HG02981 (cell line): ENCODE measurements at regions not wholly inside any gene's neighbourhood (a gene's known extent, or its start where the extent isn't known, plus 50 kb on each side); places are given as distances from the start of the nearest gene placed in this dataset.

Experiments used
- ATAC-seq: cut with Tn5 transposase; IDR thresholded peaks from one replicate; pipeline ENCODE4 v1.9.1; 2021; ENCODE audit warnings: mild to moderate bottlenecking, moderate library complexity; ENCODE audit not compliant: unreplicated experiment

- ATAC-seq, result no peak
Measured at GRCh38 chr13:33891196-33891742, 73.3 kb downstream of the RFC3 start.

GRCh38 chr13:33893559-33893958, 75.6 kb downstream of the RFC3 start:
- ATAC-seq, result no peak

GRCh38 chr13:33904431-33904830, 86.5 kb downstream of the RFC3 start:
- no peak for ATAC-seq

GRCh38 chr13:33908116-33908515, 90.2 kb downstream of the RFC3 start:
- no peak for ATAC-seq

GRCh38 chr13:33910255-33910654, 92.3 kb downstream of the RFC3 start:
- ATAC-seq, result no peak

GRCh38 chr13:33911521-33911920, 93.6 kb downstream of the RFC3 start:
- ATAC-seq, result no peak

- no peak for ATAC-seq
Measured at GRCh38 chr13:33913829-33914228, 95.9 kb downstream of the RFC3 start.

GRCh38 chr13:33917190-33917589, 99.2 kb downstream of the RFC3 start:
- no peak for ATAC-seq

GRCh38 chr13:33918199-33918932, 100.4 kb downstream of the RFC3 start:
- no peak for ATAC-seq

- no peak for ATAC-seq
Measured at GRCh38 chr13:33919120-33919519, 101.2 kb downstream of the RFC3 start.

- ATAC-seq, result no peak
Measured at GRCh38 chr13:33925563-33925962, 107.6 kb downstream of the RFC3 start.

- no peak for ATAC-seq
Measured at GRCh38 chr13:33927315-33927714, 109.4 kb downstream of the RFC3 start.

- ATAC-seq, result no peak
Measured at GRCh38 chr13:33931397-33932311, 113.7 kb downstream of the RFC3 start.

- no peak for ATAC-seq
Measured at GRCh38 chr13:33932769-33933406, 114.9 kb downstream of the RFC3 start.

GRCh38 chr13:33933810-33934209, 115.9 kb downstream of the RFC3 start:
- no peak for ATAC-seq

- ATAC-seq, result no peak
Measured at GRCh38 chr13:33934343-33934742, 116.4 kb downstream of the RFC3 start.

GRCh38 chr13:33934951-33935371, 117.0 kb downstream of the RFC3 start:
- no peak for ATAC-seq

GRCh38 chr13:33935969-33936368, 118.0 kb downstream of the RFC3 start:
- no peak for ATAC-seq

- no peak for ATAC-seq
Measured at GRCh38 chr13:33937373-33938098, 119.6 kb downstream of the RFC3 start.

- ATAC-seq, result no peak
Measured at GRCh38 chr13:33940256-33940655, 122.3 kb downstream of the RFC3 start.

- ATAC-seq, result no peak
Measured at GRCh38 chr13:33940898-33941297, 122.9 kb downstream of the RFC3 start.
